GM12872 (cell line): ENCODE measurements at regions not wholly inside any gene's neighbourhood (a gene's known extent, or its start where the extent isn't known, plus 50 kb on each side); places are given as distances from the start of the nearest gene placed in this dataset.

ENCODE experiments used
- CTCF ChIP-seq: IDR thresholded peaks from 3 replicates; pipeline ENCODE4 v1.5.1; 2011; ENCODE audit warnings: low read depth, mild to moderate bottlenecking, low read length, moderate library complexity; ENCODE audit not compliant: insufficient read depth

- TF ChIP-seq CTCF: no peak
Measured at GRCh38 chr1:234944439-234945344, 183.9 kb downstream of the TOMM20 start.

GRCh38 chr1:234943836-234944402 lies 184.7 kb downstream of the TOMM20 start:
- no peak for TF ChIP-seq CTCF

- TF ChIP-seq CTCF: no peak
Measured at GRCh38 chr1:234942879-234943506, 185.6 kb downstream of the TOMM20 start.

- TF ChIP-seq CTCF: no peak
Measured at GRCh38 chr1:234942012-234942332, 186.7 kb downstream of the TOMM20 start.

DNA sequence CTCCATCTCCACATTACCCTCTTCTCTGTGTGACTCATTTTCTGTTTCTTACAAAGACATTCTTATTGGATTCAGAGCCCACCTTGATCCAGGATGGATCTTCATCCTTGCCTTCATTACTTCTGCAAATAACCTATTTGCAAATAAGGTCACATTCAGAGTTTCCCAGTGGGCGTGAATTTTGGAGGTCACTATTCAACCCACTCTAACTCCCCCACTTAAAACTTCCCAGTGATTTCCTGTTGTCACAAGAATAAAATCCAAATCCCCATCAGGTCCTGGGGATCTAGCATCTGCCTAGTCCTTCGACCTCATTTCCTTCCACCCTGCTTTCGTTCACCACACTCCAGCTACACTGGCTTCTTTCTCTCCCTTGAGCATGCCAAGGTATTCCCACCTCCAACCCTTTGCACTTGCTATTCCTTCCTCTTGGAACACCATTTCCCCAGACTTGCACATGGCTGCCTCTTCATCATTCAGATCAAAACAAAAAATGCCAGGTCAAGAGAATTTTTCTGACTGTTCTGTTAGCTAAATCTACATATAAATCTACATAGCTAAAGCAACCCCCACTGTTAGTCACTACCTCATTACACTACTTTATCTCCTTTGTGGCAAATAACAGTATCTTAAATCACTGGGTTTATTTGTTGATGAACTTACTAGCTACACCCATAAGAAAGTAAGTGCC lies 187.2 kb downstream of the TOMM20 start:
- TF ChIP-seq CTCF: no peak

GRCh38 chr1:234940841-234941240 lies 187.8 kb downstream of the TOMM20 start:
- TF ChIP-seq CTCF: no peak

GRCh38 chr1:234938924-234939323 lies 189.7 kb downstream of the TOMM20 start:
- no peak for TF ChIP-seq CTCF
